Fibroblast of lung (primary cell): ENCODE measurements at regions not wholly inside any gene's neighbourhood (a gene's known extent, or its start where the extent isn't known, plus 50 kb on each side); places are given as distances from the start of the nearest gene placed in this dataset.
A peak's percentile ranks its signal among the peaks of the same experiment; 100 is the strongest.

Source experiments
- DNase-seq, 2 donors: peaks; one replicate each; pipeline versions ENCODE4 v3.0.0 to v3.0.0-alpha.2; 2010; ENCODE audit warnings: low read depth in 2 of 2
- H2AFZ ChIP-seq: 2 replicates; pipeline ENCODE4 v1.5.1; 2012; ENCODE audit warnings: low read length, control low read depth, inconsistent platforms
- H3K27ac ChIP-seq: 2 replicates; pipeline ENCODE4 v1.5.1; 2011; ENCODE audit warnings: low read length, control low read depth; ENCODE audit not compliant: insufficient read depth
- H3K27me3 ChIP-seq: 2 replicates; pipeline ENCODE4 v1.5.1; 2011; ENCODE audit warnings: mild to moderate bottlenecking, low read length; ENCODE audit not compliant: control insufficient read depth, insufficient read depth
- H3K36me3 ChIP-seq: 2 replicates; pipeline ENCODE4 v1.5.1; 2011; ENCODE audit warnings: low read length; ENCODE audit not compliant: control insufficient read depth, insufficient read depth
- H3K4me1 ChIP-seq: 2 replicates; pipeline ENCODE4 v1.5.1; 2011; ENCODE audit warnings: low read length; ENCODE audit not compliant: control insufficient read depth, insufficient read depth; ENCODE audit errors: extremely low read depth
- H3K4me2 ChIP-seq: 2 replicates; pipeline ENCODE4 v1.5.1; 2011; ENCODE audit warnings: low read length, control low read depth; ENCODE audit not compliant: insufficient read depth; ENCODE audit errors: extremely low read depth
- H3K4me3 ChIP-seq, 4 experiments: fragments of 200-600 bp in 1 of 4; sonication (generic) in 1 of 4; replicated peaks in 1 of 4; 2 replicates each; pipeline ENCODE4 v1.5.1; 2011 to 2016; ENCODE audit warnings: low read length in 4 of 4, low read depth in 3 of 4, mild to moderate bottlenecking in 3 of 4, control low read depth in 2 of 4, inconsistent platforms in 1 of 4, mixed read lengths in 1 of 4; ENCODE audit not compliant: insufficient read depth in 1 of 4; ENCODE audit errors: control extremely low read depth in 1 of 4
- H3K79me2 ChIP-seq: 2 replicates; pipeline ENCODE4 v1.5.1; 2012; ENCODE audit warnings: mild to moderate bottlenecking, low read length, inconsistent platforms; ENCODE audit not compliant: control insufficient read depth, insufficient read depth
- H3K9ac ChIP-seq: 2 replicates; pipeline ENCODE4 v1.5.1; 2011; ENCODE audit warnings: mild to moderate bottlenecking, low read length, control low read depth; ENCODE audit not compliant: insufficient read depth
- H3K9me3 ChIP-seq: 2 replicates; pipeline ENCODE4 v1.5.1; 2012; ENCODE audit warnings: low read depth, low read length; ENCODE audit not compliant: control insufficient read depth, insufficient read depth
- H4K20me1 ChIP-seq: 2 replicates; pipeline ENCODE4 v1.5.1; 2011; ENCODE audit warnings: low read length; ENCODE audit not compliant: control insufficient read depth, insufficient read depth; ENCODE audit errors: extremely low read depth
- EZH2 ChIP-seq: IDR thresholded peaks from 2 replicates; pipeline ENCODE4 v1.5.1; 2012; ENCODE audit warnings: low read length, control low read depth, mild to moderate bottlenecking; ENCODE audit errors: missing control alignments
- TF ChIP-seq, protein P1 (sequence below), 2 donors: IDR thresholded peaks in 1 of 2; conservative IDR thresholded peaks in 1 of 2; 1 replicate in 1 of 2; 2 replicates in 1 of 2; pipeline ENCODE4 v1.5.1; 2011 to 2012; ENCODE audit warnings: low read length in 2 of 2, control low read depth in 1 of 2, inconsistent platforms in 1 of 2, low read depth in 1 of 2, mild to moderate bottlenecking in 1 of 2

- Histone ChIP-seq H3K9ac (no peak overlapping the region), H2AFZ (no peak overlapping the region), H3K4me3 (no peak overlapping the region), H3K79me2 (no peaks in the 10 kb centered on the region), H3K4me1 (peaks cover 2% of the 10 kb centered on the region), H3K4me2 (no peak overlapping the region), H3K9me3 (no peaks in the 10 kb centered on the region), H3K27ac (no peak overlapping the region), H4K20me1 (no peaks in the 10 kb centered on the region), H3K36me3 (no peaks in the 10 kb centered on the region), H3K27me3 (no peaks in the 10 kb centered on the region)
- no peak for DNase-seq
- TF ChIP-seq EZH2 = no peak
- TF ChIP-seq, protein P1, sequence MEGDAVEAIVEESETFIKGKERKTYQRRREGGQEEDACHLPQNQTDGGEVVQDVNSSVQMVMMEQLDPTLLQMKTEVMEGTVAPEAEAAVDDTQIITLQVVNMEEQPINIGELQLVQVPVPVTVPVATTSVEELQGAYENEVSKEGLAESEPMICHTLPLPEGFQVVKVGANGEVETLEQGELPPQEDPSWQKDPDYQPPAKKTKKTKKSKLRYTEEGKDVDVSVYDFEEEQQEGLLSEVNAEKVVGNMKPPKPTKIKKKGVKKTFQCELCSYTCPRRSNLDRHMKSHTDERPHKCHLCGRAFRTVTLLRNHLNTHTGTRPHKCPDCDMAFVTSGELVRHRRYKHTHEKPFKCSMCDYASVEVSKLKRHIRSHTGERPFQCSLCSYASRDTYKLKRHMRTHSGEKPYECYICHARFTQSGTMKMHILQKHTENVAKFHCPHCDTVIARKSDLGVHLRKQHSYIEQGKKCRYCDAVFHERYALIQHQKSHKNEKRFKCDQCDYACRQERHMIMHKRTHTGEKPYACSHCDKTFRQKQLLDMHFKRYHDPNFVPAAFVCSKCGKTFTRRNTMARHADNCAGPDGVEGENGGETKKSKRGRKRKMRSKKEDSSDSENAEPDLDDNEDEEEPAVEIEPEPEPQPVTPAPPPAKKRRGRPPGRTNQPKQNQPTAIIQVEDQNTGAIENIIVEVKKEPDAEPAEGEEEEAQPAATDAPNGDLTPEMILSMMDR (conservative IDR thresholded peaks at IDR 0.05 in 1 of 2, IDR thresholded peaks at IDR 0.05 in 1 of 2; ENCODE audit: low read depth in 1 of 2, low read length in 2 of 2) = no peak
Observed at GRCh38 chr6:19463925-19464324, 373.2 kb upstream of the ID4 start.

GRCh38 chr6:19465256-19465655, 371.9 kb upstream of the ID4 start:
- DNase-seq = peak in 1 of 2 donors; percentile 1
- H3K4me2 ChIP-seq = no peak overlapping the region

GRCh38 chr6:19465760-19466159, 371.4 kb upstream of the ID4 start:
- Histone ChIP-seq H3K36me3 (no peaks in the 10 kb centered on the region), H3K79me2 (no peaks in the 10 kb centered on the region), H3K4me2 (no peak overlapping the region), H4K20me1 (no peaks in the 10 kb centered on the region), H3K4me1 (peaks cover 2% of the 10 kb centered on the region), H3K9me3 (no peaks in the 10 kb centered on the region), H3K27ac (no peak overlapping the region), H2AFZ (no peak overlapping the region), H3K27me3 (no peaks in the 10 kb centered on the region), H3K4me3 (no peak overlapping the region), H3K9ac (no peak overlapping the region)
- peak; percentile 75 to 95 for DNase-seq
- TF ChIP-seq, protein P1 (conservative IDR thresholded peaks at IDR 0.05 in 1 of 2, IDR thresholded peaks at IDR 0.05 in 1 of 2; ENCODE audit: low read depth in 1 of 2, low read length in 2 of 2) = no peak
- no peak for TF ChIP-seq EZH2

More at GRCh38 chr6:19465256-19465655, 371.9 kb upstream of the ID4 start:
- H3K9me3 ChIP-seq = no peaks in the 10 kb centered on the region
- H3K36me3 ChIP-seq = no peaks in the 10 kb centered on the region
- H3K4me3 ChIP-seq = no peak overlapping the region
- no peaks in the 10 kb centered on the region for H3K27me3 ChIP-seq
- peaks cover 2% of the 10 kb centered on the region for H3K4me1 ChIP-seq
- H4K20me1 ChIP-seq = no peaks in the 10 kb centered on the region
- H2AFZ ChIP-seq = peak overlapping the region; percentile 40
- no peaks in the 10 kb centered on the region for H3K79me2 ChIP-seq
- TF ChIP-seq, protein P1 (conservative IDR thresholded peaks at IDR 0.05 in 1 of 2, IDR thresholded peaks at IDR 0.05 in 1 of 2; ENCODE audit: low read depth in 1 of 2, low read length in 2 of 2) = no peak
- TF ChIP-seq EZH2 = no peak
- H3K9ac ChIP-seq = no peak overlapping the region
- H3K27ac ChIP-seq = no peak overlapping the region
